ENCODE measurements at regions not wholly inside any gene's neighbourhood (a gene's known extent, or its start where the extent isn't known, plus 50 kb on each side); places are given as distances from the start of the nearest gene placed in this dataset.

DNA sequence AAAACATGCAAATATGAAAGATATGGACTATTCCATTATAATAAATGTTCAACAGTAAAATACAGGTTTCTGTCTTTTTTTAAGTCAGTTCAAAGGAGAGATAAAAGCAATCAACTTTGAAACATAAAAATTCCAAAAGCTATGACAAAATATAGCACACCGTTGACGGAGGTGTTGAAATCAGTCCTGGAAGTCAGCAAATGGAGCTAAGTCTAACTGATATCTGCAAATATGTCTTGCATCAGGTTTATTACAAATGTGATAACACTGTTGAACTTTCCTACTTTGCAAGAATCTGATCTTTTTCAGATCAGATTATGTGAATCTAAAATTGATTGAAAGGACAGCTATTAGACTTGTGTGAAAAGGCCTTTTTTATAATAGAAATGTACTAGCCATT lies 300.7 kb downstream of the SHOX2 start:
- no peak for ATAC-seq

- no peak for ATAC-seq
These were observed 291.6 kb upstream of the VEPH1 start for GRCh38 chr3:157794771-157795170.

DNA sequence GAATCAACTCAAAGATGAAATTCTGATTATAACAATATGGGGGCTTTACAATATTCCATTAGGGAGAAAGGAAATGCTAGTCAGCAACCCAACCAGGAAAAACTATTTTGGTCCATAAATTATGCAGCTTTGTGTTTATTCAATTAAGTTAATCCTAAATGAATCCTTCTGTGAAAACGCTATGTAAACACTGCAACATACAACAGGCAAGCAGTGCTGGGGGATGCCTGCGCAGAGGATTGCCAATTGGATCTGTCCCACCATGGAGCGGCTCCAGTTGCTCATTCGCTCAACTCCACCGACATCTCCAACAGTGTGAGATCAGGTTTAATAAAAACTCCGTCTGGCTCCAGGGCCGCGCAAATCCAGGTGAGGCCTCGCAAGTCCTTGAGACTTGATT lies 290.5 kb upstream of the VEPH1 start:
- no peak for ATAC-seq

DNA sequence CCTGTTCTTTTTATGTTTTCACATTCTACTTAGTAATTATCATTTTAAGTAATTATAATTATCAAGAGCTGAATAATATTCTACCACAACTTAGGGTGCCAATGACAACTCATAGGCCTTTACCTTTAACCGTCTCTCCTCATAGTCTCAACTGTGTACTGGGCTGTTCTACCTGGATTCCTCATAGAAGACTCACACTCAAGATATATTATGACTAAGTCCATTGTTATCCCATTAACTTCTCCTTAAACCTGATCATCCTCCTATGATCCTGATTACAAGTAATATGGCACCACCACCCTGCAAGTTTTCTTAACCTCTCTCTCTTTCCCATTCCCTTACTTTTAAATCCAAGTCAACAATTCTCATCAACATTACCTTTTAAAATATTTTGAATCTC lies 285.9 kb upstream of the VEPH1 start:
- no peak for ATAC-seq

GRCh38 chr3:157786618-157787017 lies 283.4 kb upstream of the VEPH1 start:
- no peak for ATAC-seq

GRCh38 chr3:157786211-157786610 lies 283.0 kb upstream of the VEPH1 start:
- ATAC-seq: no peak

DNA sequence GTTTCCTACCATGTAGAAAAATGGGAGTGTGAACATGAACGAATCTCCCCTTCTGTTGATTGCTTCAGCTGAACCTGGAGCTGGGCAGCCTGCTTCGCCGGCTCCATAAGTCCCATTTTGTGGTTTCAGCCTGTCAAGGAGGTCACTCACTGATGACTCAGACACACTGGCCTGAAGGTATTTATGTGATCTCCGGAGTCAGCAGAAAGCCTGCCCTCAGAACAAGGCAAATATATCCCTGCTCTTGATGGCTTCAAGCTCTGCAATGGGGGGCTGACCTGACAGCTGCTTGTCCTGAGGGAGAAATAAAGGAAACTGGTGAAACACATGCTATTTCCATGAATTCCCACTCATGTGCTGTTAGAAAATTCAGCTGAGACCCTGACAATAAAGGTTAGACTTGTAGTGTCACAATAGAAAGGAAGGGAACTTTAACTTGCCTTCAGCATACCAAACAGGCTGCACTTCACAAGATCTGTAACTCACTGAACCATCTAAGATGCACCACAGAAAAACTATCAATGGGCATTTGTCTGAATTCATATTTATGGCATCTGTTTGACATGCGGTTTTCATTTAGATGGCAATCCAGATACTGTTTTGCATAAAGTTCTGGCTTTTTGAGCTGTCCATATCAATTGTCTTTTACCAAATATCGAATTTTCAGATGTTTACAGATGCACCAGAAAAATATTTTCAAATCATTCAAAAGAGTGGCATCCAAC lies 282.0 kb upstream of the VEPH1 start:
- ATAC-seq: peak; percentile 38

- no peak for ATAC-seq
These were observed 279.0 kb upstream of the VEPH1 start for GRCh38 chr3:157782236-157782635.

DNA sequence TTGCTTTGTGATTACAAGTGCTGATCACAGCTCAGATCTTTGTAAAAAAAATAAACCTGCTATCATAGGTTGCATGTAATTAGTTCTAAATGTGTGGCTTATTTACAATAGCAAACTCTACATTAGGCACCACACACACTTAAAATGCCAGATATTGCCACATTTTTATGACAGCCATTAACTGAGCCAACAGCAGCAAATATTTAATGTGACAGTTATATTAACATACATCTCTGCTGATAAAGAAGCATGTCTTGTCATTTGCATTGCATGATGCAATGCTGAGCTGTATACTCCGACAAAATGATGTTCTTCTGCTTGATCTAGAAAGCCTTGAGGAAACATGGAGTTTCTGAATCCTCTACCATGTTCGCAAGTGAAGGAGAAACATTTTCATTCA lies 273.6 kb upstream of the VEPH1 start:
- ATAC-seq: no peak

DNA sequence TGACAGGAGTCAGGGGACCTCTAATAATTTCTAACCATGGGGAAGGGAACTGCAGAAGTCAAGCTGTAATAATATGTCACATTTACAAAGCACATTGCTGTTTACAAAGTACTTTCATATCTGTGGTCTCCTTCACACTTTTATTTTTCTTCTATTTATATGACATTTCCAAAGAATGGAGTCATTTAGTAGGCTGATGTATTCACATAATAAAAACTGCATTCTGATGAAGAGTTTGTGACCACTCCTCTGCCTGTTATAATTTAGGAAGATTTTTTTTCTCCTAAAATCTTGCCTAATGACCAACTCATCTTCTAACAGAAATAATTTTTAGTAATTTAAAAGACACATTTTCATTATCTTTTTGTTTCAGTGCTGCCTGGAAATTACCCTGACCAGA lies 272.2 kb upstream of the VEPH1 start:
- ATAC-seq: no peak

GRCh38 chr3:157769378-157769777 lies 266.2 kb upstream of the VEPH1 start:
- no peak for ATAC-seq

DNA sequence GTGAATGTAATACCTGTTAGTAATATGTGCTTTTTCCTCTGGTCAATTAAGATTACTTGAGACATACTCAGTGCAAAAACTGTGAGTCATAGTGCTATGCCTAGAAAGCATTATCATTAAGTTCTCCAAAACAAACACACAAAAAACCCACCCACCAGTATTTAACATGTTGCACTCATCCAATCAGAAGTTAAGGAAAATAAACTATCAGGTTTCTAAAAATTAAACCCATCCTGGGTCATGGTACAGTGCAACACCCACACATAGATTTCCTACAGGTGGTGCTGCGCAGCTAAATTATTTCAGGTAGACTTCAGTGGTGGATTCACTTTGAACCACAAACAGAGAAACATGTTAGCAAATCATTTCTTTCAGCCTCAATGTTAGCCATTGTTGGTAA lies 264.4 kb upstream of the VEPH1 start:
- ATAC-seq: no peak

GRCh38 chr3:157763644-157764043 lies 260.4 kb upstream of the VEPH1 start:
- no peak for ATAC-seq

DNA sequence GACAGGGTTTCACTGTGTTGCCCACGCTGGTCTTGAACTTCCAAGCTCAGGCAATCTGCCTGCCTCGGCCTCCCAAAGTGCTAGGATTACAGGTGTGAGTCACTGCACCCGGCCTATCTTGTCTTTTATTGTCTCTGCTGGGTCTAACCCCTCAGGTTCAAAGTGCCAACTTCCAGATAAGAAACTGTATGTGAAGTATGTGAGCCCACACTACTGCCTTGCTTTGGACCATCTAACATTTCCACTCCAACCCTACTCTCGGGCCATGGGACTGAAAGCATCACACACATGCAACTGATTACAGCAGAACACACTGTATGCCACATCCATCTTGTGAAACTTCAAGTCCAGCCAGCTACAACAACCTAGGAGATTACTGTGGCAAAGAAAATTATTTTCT lies 256.1 kb upstream of the VEPH1 start:
- ATAC-seq: no peak

- no peak for ATAC-seq
These were observed 252.0 kb upstream of the VEPH1 start for GRCh38 chr3:157755233-157755632.

DNA sequence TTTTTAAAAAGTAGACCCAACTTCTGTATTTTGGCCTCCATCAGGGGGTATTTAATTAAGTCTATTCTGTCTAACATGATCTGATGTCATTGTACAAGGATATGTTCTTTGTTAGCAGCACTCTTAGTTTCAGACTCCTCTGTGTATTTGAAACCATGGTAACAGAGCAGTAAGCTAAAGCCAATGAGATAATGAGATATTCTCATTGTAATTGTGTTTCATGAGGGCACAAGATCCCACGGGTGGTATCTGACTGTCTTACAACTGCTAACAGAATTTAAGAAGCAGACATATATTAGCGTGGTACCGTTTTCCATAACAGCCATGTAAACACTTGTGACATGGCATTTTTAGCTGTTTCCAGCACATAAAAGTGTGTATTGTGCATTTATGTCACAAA lies 251.2 kb upstream of the VEPH1 start:
- ATAC-seq: no peak

DNA sequence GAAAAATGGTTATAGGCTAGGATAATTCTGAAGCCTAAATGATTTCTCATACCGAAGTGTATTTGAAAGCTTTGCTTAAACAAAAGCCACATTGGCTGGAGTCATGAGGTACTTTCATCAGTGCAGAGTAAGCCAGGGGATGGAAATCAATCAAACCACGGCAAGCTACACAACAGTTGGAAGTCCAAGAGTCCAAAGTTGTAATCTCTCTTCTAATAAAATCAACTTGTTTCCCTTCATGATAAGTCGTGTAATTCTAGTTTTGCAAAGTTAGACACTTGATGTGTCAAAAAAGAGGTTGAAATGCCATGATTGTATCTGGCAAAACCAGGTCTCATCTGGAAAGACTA lies 250.5 kb upstream of the VEPH1 start:
- no peak for ATAC-seq

- no peak for ATAC-seq
These were observed 250.0 kb upstream of the VEPH1 start for GRCh38 chr3:157752956-157753786.

- no peak for ATAC-seq
These were observed 249.3 kb upstream of the VEPH1 start for GRCh38 chr3:157752554-157752953.

DNA sequence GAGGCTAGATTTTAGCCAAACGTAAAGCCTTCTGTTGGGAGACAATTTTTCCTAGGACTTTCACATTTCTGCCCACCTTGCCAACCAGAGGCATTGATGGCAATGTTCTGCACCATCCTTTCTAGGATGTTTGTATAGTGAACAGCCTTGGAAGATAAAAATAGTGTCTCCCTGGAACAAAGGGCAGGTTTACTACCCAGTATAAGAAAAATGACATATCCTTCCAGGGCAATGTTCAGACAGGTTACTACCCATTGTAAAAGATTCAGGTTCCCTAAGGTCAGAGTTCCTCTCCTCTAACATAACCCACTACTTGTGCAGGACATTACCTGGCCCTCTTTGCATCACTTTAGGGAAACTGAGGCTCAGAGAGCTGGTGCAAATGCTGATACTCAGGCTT lies 248.2 kb upstream of the VEPH1 start:
- no peak for ATAC-seq

DNA sequence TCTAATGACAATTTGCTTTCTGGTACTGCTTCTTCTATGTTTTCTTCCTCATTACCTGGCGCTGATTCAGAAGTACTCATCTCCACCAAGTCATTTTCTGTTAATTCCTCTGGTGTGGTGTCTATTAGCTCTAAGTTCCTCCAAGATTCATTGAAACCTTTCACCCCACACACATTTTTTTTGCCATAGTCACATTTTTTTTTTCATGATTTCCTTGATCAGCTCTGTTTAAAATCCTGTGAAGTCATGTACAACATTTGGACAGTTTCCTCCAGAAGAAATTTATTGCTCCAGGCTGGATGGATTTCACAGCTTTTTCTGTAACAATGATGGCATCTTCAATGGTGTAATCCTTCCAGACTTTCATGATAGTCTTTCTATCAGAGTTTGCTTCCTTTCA lies 243.2 kb upstream of the VEPH1 start:
- no peak for ATAC-seq

DNA sequence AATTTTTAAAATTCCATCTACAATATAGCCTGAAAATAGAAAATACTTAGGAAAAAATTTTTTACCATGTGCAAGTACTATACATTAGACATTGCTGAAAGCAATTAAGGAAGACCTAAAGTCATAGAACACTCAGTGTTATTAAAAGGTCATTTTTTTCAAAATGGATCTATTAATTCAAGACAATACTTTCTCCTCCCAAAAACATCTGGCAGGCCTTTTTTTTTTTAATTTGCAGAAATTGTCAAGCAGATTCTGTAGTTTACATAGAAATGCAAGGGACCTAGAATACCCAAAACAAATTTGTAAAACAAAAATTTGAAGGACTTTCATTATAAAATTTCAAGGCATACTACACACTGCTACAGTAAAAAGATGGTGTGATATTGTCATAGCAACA lies 238.4 kb upstream of the VEPH1 start:
- no peak for ATAC-seq

DNA sequence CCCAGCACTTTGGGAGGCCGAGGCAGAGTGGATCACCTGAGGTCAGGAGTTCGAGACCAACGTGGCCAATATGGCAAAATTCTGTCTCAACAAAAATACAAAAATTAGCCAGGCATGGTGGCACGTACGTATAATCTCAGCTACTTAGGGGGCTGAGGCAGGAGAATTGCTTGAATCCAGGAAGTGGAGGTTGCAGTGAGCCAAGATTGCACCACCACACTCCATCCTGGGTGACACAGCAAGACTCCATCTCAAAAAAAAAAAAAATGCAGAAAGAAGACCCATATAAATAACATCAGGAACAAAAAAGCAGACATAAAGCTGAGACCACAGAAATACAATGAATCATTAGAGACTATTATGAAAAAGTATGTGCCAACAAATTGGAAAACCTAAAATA lies 235.2 kb upstream of the VEPH1 start:
- ATAC-seq: no peak

GRCh38 chr3:157718800-157719199 lies 215.6 kb upstream of the VEPH1 start:
- no peak for ATAC-seq

DNA sequence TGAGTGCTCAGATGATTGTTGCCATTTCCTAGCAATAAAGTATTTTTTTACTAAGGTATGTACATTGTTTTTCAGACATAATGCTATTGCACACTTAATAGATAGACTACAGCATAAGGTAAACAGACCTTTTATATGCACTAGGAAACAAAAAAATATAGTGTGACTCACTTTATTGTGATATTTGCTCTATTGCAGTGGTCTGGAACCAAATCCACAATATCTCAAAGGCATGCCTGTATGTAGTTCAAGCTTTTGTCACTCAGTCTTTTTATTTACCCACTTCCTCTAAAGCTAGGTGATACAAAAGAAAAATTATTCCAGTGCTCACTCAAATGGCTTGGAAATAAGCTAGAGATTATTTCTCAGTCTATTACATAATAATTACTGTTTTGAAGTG lies 209.9 kb upstream of the VEPH1 start:
- ATAC-seq: no peak
